Tibial nerve (tissue), 4 donors: ENCODE measurements at regions not wholly inside any gene's neighbourhood (a gene's known extent, or its start where the extent isn't known, plus 50 kb on each side); places are given as distances from the start of the nearest gene placed in this dataset.

Source experiments
- DNase-seq, 2 donors: peaks; one replicate each; pipeline ENCODE4 v3.0.0-alpha.2; 2019; ENCODE audit warnings: low spot score in 2 of 2
- H3K27ac ChIP-seq, 4 donors: fragments of 200-600 bp; sonication (generic) in 3 of 4; one replicate each; pipeline ENCODE4 v1.5.1; 2017 to 2019; ENCODE audit warnings: mild to moderate bottlenecking in 1 of 4
- H3K27me3 ChIP-seq, 2 donors: fragments of 200-600 bp; sonication (generic) in 1 of 2; one replicate each; pipeline versions ENCODE4 v1.5.1 to v1.6.0; 2017 to 2019
- H3K36me3 ChIP-seq, 3 donors: fragments of 200-600 bp; sonication (generic); one replicate each; pipeline ENCODE4 v1.5.1; 2018 to 2019
- H3K4me1 ChIP-seq, 4 donors: fragments of 200-600 bp; sonication (generic) in 3 of 4; one replicate each; pipeline ENCODE4 v1.5.1; 2017 to 2019
- H3K4me3 ChIP-seq, 4 donors: fragments of 200-600 bp; sonication (generic) in 3 of 4; one replicate each; pipeline ENCODE4 v1.5.1; 2017 to 2019; ENCODE audit warnings: mild to moderate bottlenecking in 1 of 4, moderate library complexity in 1 of 4
- H3K9me3 ChIP-seq, 4 donors: fragments of 200-600 bp; sonication (generic) in 3 of 4; one replicate each; pipeline ENCODE4 v1.5.1; 2017 to 2019
- EP300 ChIP-seq, 2 donors: sonication (generic); formaldehyde crosslinking; IDR thresholded peaks; one replicate each; pipeline ENCODE4 v1.6.1; 2017; ENCODE audit warnings: antibody characterized with exemption in 2 of 2, mild to moderate bottlenecking in 1 of 2
- POLR2A ChIP-seq, 2 donors: fragments of 450-650 bp; IDR thresholded peaks; one replicate each; pipeline ENCODE4 v1.6.1; 2017; ENCODE audit warnings: antibody characterized with exemption in 2 of 2, mild to moderate bottlenecking in 2 of 2, moderate library complexity in 2 of 2
- WGBS, 2 donors: methylation state at CpG; one replicate each; pipeline ENCODE4 v1.1.5; 2018; 5-methylcytosine and 5-hydroxymethylcytosine counted together
- TF ChIP-seq, protein P1 (sequence below), 5 experiments: fragments of 200-600 bp in 3 of 5; fragments of 450-650 bp in 2 of 5; sonication (generic) in 3 of 5; IDR thresholded peaks; one replicate each; pipeline ENCODE4 v1.5.1; 2016 to 2019; ENCODE audit warnings: antibody characterized with exemption in 5 of 5, mild to moderate bottlenecking in 3 of 5, moderate library complexity in 2 of 5

- TF ChIP-seq EP300 (IDR thresholded peaks at IDR 0.05) (no peak), POLR2A (IDR thresholded peaks at IDR 0.05) (no peak)
- TF ChIP-seq, protein P1, sequence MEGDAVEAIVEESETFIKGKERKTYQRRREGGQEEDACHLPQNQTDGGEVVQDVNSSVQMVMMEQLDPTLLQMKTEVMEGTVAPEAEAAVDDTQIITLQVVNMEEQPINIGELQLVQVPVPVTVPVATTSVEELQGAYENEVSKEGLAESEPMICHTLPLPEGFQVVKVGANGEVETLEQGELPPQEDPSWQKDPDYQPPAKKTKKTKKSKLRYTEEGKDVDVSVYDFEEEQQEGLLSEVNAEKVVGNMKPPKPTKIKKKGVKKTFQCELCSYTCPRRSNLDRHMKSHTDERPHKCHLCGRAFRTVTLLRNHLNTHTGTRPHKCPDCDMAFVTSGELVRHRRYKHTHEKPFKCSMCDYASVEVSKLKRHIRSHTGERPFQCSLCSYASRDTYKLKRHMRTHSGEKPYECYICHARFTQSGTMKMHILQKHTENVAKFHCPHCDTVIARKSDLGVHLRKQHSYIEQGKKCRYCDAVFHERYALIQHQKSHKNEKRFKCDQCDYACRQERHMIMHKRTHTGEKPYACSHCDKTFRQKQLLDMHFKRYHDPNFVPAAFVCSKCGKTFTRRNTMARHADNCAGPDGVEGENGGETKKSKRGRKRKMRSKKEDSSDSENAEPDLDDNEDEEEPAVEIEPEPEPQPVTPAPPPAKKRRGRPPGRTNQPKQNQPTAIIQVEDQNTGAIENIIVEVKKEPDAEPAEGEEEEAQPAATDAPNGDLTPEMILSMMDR (IDR thresholded peaks at IDR 0.05) = no peak
Measured at GRCh38 chr6:106855117-106855516, 119.4 kb downstream of the CD24 start.

GRCh38 chr6:106849676-106850332 lies 124.7 kb downstream of the CD24 start:
- Histone ChIP-seq H3K4me3 (no peak overlapping the region), H3K27ac (no peak overlapping the region), H3K27me3 (no peaks in the 10 kb centered on the region), H3K9me3 (peaks cover 0 to 8% (median 0%) of the 10 kb centered on the region in 4 donors), H3K4me1 (no peaks in the 10 kb centered on the region), H3K36me3 (no peaks in the 10 kb centered on the region)
- DNase-seq = no peak
- 70 to 79% methylated on average over 6 of the region's 6 CpGs for WGBS, 2 donors
- TF ChIP-seq, protein P1 (IDR thresholded peaks at IDR 0.05) = no peak
- no peak for TF ChIP-seq POLR2A (IDR thresholded peaks at IDR 0.05)
- TF ChIP-seq EP300 (IDR thresholded peaks at IDR 0.05) = no peak

More at GRCh38 chr6:106855117-106855516, 119.4 kb downstream of the CD24 start:
- WGBS, 2 donors = 48 to 61% methylated on average over 4 of the region's 4 CpGs
- DNase-seq = no peak
- peaks cover 0 to 8% (median 0%) of the 10 kb centered on the region in 4 donors for H3K9me3 ChIP-seq
- H3K4me1 ChIP-seq = no peaks in the 10 kb centered on the region
- no peaks in the 10 kb centered on the region for H3K36me3 ChIP-seq
- H3K27me3 ChIP-seq = no peaks in the 10 kb centered on the region
- no peak overlapping the region for H3K27ac ChIP-seq
- H3K4me3 ChIP-seq = no peak overlapping the region

- no peak overlapping the region for H3K27ac ChIP-seq
- DNase-seq = no peak
- WGBS, 2 donors = 82 to 86% methylated on average over 3 of the region's 3 CpGs
- H3K4me3 ChIP-seq = no peak overlapping the region
- no peaks in the 10 kb centered on the region for H3K36me3 ChIP-seq
- H3K27me3 ChIP-seq = no peaks in the 10 kb centered on the region
- H3K4me1 ChIP-seq = no peaks in the 10 kb centered on the region
- TF ChIP-seq EP300 (IDR thresholded peaks at IDR 0.05) (no peak), POLR2A (IDR thresholded peaks at IDR 0.05) (no peak)
- TF ChIP-seq, protein P1 (IDR thresholded peaks at IDR 0.05) = no peak
- peaks cover 0 to 8% (median 0%) of the 10 kb centered on the region in 4 donors for H3K9me3 ChIP-seq
Measured at GRCh38 chr6:106849120-106849519, 125.4 kb downstream of the CD24 start.

- no peaks in the 10 kb centered on the region for H3K27me3 ChIP-seq
- peaks cover 0 to 5% (median 0%) of the 10 kb centered on the region in 4 donors for H3K9me3 ChIP-seq
- TF ChIP-seq POLR2A (IDR thresholded peaks at IDR 0.05) = no peak
- TF ChIP-seq EP300 (IDR thresholded peaks at IDR 0.05) = no peak
- TF ChIP-seq, protein P1 (IDR thresholded peaks at IDR 0.05) = no peak
- H3K27ac ChIP-seq = no peak overlapping the region
- H3K4me1 ChIP-seq = no peaks in the 10 kb centered on the region
- no peaks in the 10 kb centered on the region for H3K36me3 ChIP-seq
- no peak overlapping the region for H3K4me3 ChIP-seq
- DNase-seq = no peak
- 75 to 80% methylated on average over 6 of the region's 6 CpGs for WGBS, 2 donors
Measured at GRCh38 chr6:106847116-106847515, 127.4 kb downstream of the CD24 start.

DNA sequence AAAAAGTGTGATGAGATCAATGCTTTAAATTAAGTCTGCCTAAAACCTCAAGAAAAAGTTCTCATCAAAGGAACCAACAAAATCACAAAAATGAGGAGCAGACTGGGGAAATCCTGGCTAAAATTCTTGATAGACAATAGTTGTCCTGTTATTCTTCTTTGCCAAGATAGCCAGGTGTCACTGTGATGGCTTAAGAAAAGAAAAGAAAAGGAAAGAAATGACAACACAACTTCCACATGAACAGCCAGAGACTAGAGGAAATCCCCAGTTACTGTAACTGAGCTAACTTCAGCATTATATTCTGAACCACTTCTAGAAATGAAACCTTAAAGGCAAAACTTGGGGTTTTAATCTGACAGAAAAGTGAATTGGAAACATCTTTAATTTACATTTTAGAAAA lies 129.6 kb downstream of the CD24 start:
- Histone ChIP-seq H3K27me3 (no peaks in the 10 kb centered on the region), H3K9me3 (no peaks in the 10 kb centered on the region), H3K4me3 (no peak overlapping the region), H3K4me1 (no peaks in the 10 kb centered on the region), H3K27ac (no peak overlapping the region), H3K36me3 (no peaks in the 10 kb centered on the region)
- TF ChIP-seq, protein P1 (IDR thresholded peaks at IDR 0.05) = no peak
- no peak for TF ChIP-seq POLR2A (IDR thresholded peaks at IDR 0.05)
- TF ChIP-seq EP300 (IDR thresholded peaks at IDR 0.05) = no peak
- DNase-seq = no peak
